IPS DF 6.9 (cell line): ENCODE measurements at regions not wholly inside any gene's neighbourhood (a gene's known extent, or its start where the extent isn't known, plus 50 kb on each side); places are given as distances from the start of the nearest gene placed in this dataset.
"Not testable (repeated sequence)": the region's sequence is repeated elsewhere in the genome, so short reads cannot be mapped to it uniquely, and the experiment has no call there.

Experiments
- DNase-seq: peaks from one replicate; pipeline ENCODE4 v3.0.0-alpha.2; 2013; ENCODE audit warnings: low read depth, low spot score
- H3K27ac ChIP-seq: one replicate; pipeline ENCODE4 v1.5.1; 2013; ENCODE audit warnings: low read length, control low read depth
- H3K27me3 ChIP-seq: 2 replicates; pipeline ENCODE4 v1.6.1; 2013; ENCODE audit warnings: mild to moderate bottlenecking, low read length; ENCODE audit not compliant: control insufficient read depth, insufficient read depth
- H3K36me3 ChIP-seq: 2 replicates; pipeline ENCODE4 v1.6.1; 2013; ENCODE audit warnings: low read length; ENCODE audit not compliant: control insufficient read depth, insufficient read depth
- H3K4me1 ChIP-seq: 2 replicates; pipeline ENCODE4 v1.6.1; 2013; ENCODE audit warnings: low read length; ENCODE audit not compliant: control insufficient read depth, insufficient read depth
- H3K4me3 ChIP-seq: 2 replicates; pipeline ENCODE4 v1.5.1; 2013; ENCODE audit warnings: mild to moderate bottlenecking, low read length
- H3K9me3 ChIP-seq: 2 replicates; pipeline ENCODE4 v1.6.1; 2013; ENCODE audit warnings: low read length, inconsistent platforms; ENCODE audit not compliant: control insufficient read depth, insufficient read depth
- WGBS: extraction: QIAGEN DNeasy Blood & Tissue Kit; methylation state at CpG from one replicate; pipeline ENCODE4 v1.1.7; 2013; ENCODE audit warnings: mixed read lengths, missing lambda C conversion rate; ENCODE audit not compliant: insufficient read length, insufficient coverage; 5-methylcytosine and 5-hydroxymethylcytosine counted together

- Histone ChIP-seq H3K4me3 (no peak overlapping the region), H3K27me3 (no peaks in the 10 kb centered on the region), H3K4me1 (no peaks in the 10 kb centered on the region), H3K27ac (no peak overlapping the region), H3K36me3 (no peaks in the 10 kb centered on the region), H3K9me3 (no peaks in the 10 kb centered on the region)
- no peak for DNase-seq
- WGBS: no CpG with 5 or more reads among the region's 7 CpGs
These were observed 188.2 kb downstream of the TPBG start for GRCh38 chr6:82551831-82552230.

DNA sequence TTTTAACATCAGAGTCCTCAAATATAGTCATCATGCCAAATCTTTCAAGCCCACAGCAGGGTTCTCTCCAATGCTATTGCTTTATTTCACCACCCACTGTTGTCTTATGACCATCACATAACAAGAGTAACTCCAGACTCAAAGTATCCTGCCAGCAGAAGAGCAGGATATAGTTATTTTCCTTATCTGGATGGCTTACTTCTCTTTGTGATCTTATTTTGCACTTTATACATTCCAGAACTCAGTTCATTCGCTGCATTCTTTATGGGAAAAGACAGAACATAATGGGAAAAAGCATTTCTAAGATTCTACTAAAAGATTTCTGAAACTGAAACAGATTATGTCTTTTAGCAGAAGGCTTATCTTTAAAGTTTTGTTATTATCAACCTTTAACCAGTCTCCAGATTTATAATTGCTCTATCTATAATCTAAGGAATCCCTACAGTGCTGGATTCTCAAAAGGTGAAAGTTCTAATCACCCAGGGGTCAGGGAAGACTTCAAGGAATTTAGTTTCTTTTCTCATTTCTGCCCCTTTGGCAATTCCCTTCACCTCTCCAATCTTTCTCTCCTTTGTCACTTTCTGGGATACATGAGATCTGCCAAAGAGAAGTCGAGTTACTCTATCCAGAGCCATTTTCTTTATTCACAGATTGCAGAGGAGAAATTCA, 190.4 kb downstream of the TPBG start:
- Histone ChIP-seq H3K27ac (no peak overlapping the region), H3K9me3 (no peaks in the 10 kb centered on the region), H3K4me3 (no peak overlapping the region), H3K36me3 (no peaks in the 10 kb centered on the region), H3K4me1 (no peaks in the 10 kb centered on the region), H3K27me3 (no peaks in the 10 kb centered on the region)
- no CpG with 5 or more reads among the region's 2 CpGs for WGBS
- no peak for DNase-seq

DNA sequence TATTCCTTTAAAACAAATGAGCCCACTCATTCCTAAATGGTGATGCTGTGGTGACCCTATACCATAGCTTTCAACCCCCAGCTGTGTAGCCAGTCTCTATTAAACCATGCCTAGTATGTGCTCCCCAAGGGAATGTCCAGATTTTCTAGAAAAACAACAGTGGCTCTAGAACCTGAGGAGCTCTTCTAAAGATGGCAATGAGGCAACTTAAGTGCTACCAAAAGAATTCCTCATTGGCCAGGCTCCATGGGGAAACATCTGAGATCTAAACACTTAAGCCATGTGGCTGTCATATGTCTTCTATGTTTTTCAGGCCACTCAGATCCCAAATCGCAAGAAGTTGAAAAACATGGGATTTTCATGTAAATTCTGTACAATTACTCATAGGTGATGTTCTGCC, 191.0 kb downstream of the TPBG start:
- no peak for DNase-seq
- no peaks in the 10 kb centered on the region for H3K36me3 ChIP-seq
- no peak overlapping the region for H3K4me3 ChIP-seq
- H3K4me1 ChIP-seq: no peaks in the 10 kb centered on the region
- no peak overlapping the region for H3K27ac ChIP-seq
- no peaks in the 10 kb centered on the region for H3K9me3 ChIP-seq
- no peaks in the 10 kb centered on the region for H3K27me3 ChIP-seq
- WGBS: no CpG with 5 or more reads among the region's 1 CpG

DNA sequence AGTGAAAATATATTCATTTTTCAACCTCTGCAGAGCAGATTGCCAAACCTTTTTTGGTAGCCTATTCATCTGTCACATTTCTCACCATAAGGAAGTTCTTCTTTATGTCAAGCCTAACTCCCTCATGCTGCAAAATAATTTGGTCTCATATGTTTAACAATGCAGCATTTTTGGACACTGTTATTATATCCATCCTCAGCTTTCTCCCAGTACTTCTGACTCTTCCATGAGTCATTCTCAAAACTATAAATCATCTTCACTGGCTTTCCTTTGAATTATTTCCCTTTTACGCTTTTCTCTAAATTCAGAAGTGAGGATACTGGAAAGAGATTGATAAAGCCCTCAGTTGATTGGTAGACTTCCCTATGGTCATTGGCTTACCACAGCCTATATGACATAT, 192.2 kb downstream of the TPBG start:
- H3K27me3 ChIP-seq: no peaks in the 10 kb centered on the region
- no CpG with 5 or more reads among the region's 1 CpG for WGBS

GRCh38 chr6:82558531-82558930, 194.9 kb downstream of the TPBG start:
- not testable (repeated sequence) for H3K27me3 ChIP-seq, DNase-seq, H3K27ac ChIP-seq, H3K4me1 ChIP-seq, H3K4me3 ChIP-seq, H3K36me3 ChIP-seq, H3K9me3 ChIP-seq
- no CpG with 5 or more reads among the region's 20 CpGs for WGBS

More for the DNA sequence above, 192.2 kb downstream of the TPBG start:
- no peak for DNase-seq
- Histone ChIP-seq H3K27ac (no peak overlapping the region), H3K9me3 (no peaks in the 10 kb centered on the region), H3K36me3 (no peaks in the 10 kb centered on the region), H3K4me1 (no peaks in the 10 kb centered on the region), H3K4me3 (no peak overlapping the region)

- DNase-seq: no peak
- Histone ChIP-seq H3K4me3 (no peak overlapping the region), H3K27ac (no peak overlapping the region), H3K27me3 (no peaks in the 10 kb centered on the region), H3K9me3 (no peaks in the 10 kb centered on the region), H3K36me3 (no peaks in the 10 kb centered on the region), H3K4me1 (no peaks in the 10 kb centered on the region)
- no CpG with 5 or more reads among the region's 1 CpG for WGBS
These were observed 204.0 kb downstream of the TPBG start for GRCh38 chr6:82567621-82568020.

- Histone ChIP-seq H3K36me3 (no peaks in the 10 kb centered on the region), H3K27me3 (no peaks in the 10 kb centered on the region), H3K27ac (no peak overlapping the region), H3K4me3 (no peak overlapping the region), H3K9me3 (no peaks in the 10 kb centered on the region), H3K4me1 (no peaks in the 10 kb centered on the region)
- WGBS: no CpG with 5 or more reads among the region's 6 CpGs
- DNase-seq: no peak
These were observed 204.8 kb downstream of the TPBG start for GRCh38 chr6:82568290-82568993.

GRCh38 chr6:82569022-82569421, 205.4 kb downstream of the TPBG start:
- no peak for DNase-seq
- WGBS: no CpG with 5 or more reads among the region's 1 CpG
- no peaks in the 10 kb centered on the region for H3K36me3 ChIP-seq

DNA sequence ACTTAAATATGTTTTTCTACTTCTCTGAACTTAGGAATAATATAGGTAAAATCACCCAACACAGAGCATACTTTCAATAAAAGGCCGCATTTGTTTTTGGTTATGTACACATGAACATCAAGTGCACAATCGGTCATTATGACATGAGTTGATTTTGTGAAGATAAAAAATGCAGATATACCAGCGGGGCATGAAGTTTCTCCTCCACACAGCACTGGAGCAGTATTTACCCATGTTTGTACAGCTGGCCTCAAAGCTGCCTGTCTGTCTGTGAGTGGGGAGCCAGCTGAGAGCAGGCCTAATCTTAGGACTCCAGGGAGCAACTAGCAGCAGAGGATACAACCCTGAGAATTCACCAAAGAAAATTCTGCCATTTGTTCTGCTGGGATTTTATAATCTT, 206.5 kb downstream of the TPBG start:
- Histone ChIP-seq H3K4me3 (no peak overlapping the region), H3K4me1 (no peaks in the 10 kb centered on the region), H3K9me3 (no peaks in the 10 kb centered on the region), H3K27ac (no peak overlapping the region), H3K36me3 (no peaks in the 10 kb centered on the region), H3K27me3 (no peaks in the 10 kb centered on the region)
- no CpG with 5 or more reads among the region's 3 CpGs for WGBS
- DNase-seq: no peak

More at GRCh38 chr6:82569022-82569421, 205.4 kb downstream of the TPBG start:
- Histone ChIP-seq H3K27me3 (no peaks in the 10 kb centered on the region), H3K4me1 (no peaks in the 10 kb centered on the region), H3K9me3 (no peaks in the 10 kb centered on the region), H3K4me3 (no peak overlapping the region), H3K27ac (no peak overlapping the region)

- WGBS: no CpG with 5 or more reads among the region's 2 CpGs
- no peaks in the 10 kb centered on the region for H3K9me3 ChIP-seq
These were observed 207.8 kb downstream of the TPBG start for GRCh38 chr6:82571455-82571854.

More at GRCh38 chr6:82571455-82571854, 207.8 kb downstream of the TPBG start:
- Histone ChIP-seq H3K4me3 (no peak overlapping the region), H3K27ac (no peak overlapping the region), H3K36me3 (no peaks in the 10 kb centered on the region), H3K27me3 (no peaks in the 10 kb centered on the region), H3K4me1 (no peaks in the 10 kb centered on the region)
- DNase-seq: no peak
